K562 (cell line): ENCODE measurements at regions not wholly inside any gene's neighbourhood (a gene's known extent, or its start where the extent isn't known, plus 50 kb on each side); places are given as distances from the start of the nearest gene placed in this dataset.
A peak's percentile ranks its signal among the peaks of the same experiment; 100 is the strongest.

ENCODE experiments used
- CBFB ChIP-seq: sonication (generic); formaldehyde crosslinking; IDR thresholded peaks from 2 replicates; pipeline ENCODE4 v1.4.0; 2020; ENCODE audit warnings: mild to moderate bottlenecking, missing genetic modification reagents
- CSDE1 ChIP-seq, 2 experiments: fragments of 450-650 bp; IDR thresholded peaks; 2 replicates each; pipeline ENCODE4 v1.6.1; 2016; ENCODE audit warnings: mild to moderate bottlenecking in 1 of 2
- DNMT1 ChIP-seq: fragments of 450-650 bp; IDR thresholded peaks from 2 replicates; pipeline ENCODE4 v1.6.1; 2016; ENCODE audit warnings: antibody characterized with exemption, mild to moderate bottlenecking
- ERF ChIP-seq: fragments of 450-650 bp; formaldehyde crosslinking; IDR thresholded peaks from 2 replicates; pipeline ENCODE4 v1.4.0; 2020; ENCODE audit warnings: mild to moderate bottlenecking, mixed read lengths
- FOXA1 ChIP-seq: fragments of 450-650 bp; IDR thresholded peaks from 2 replicates; pipeline ENCODE4 v1.6.1; 2016; ENCODE audit warnings: mild to moderate bottlenecking, borderline replicate concordance
- IFI16 ChIP-seq: fragments of 250-450 bp; sonication (Bioruptor Pico); IDR thresholded peaks from 2 replicates; pipeline ENCODE4 v2.1.2; 2022; ENCODE audit warnings: mild to moderate bottlenecking, inconsistent platforms
- ILF3 ChIP-seq: fragments of 450-650 bp; IDR thresholded peaks from 2 replicates; pipeline ENCODE4 v1.6.1; 2018; ENCODE audit warnings: antibody characterized with exemption, mild to moderate bottlenecking, moderate library complexity, borderline replicate concordance
- IRF9 ChIP-seq: fragments of 450-650 bp; IDR thresholded peaks from 2 replicates; pipeline ENCODE4 v1.6.1; 2016; ENCODE audit warnings: missing biosample characterization, missing genetic modification characterization
- KHSRP ChIP-seq: fragments of 450-650 bp; IDR thresholded peaks from 2 replicates; pipeline ENCODE4 v1.6.1; 2017
- KLF13 ChIP-seq: fragments of 450-650 bp; IDR thresholded peaks from 2 replicates; pipeline ENCODE4 v1.6.1; 2016; ENCODE audit warnings: missing genetic modification characterization, low read depth, mild to moderate bottlenecking, missing compliant biosample characterization, moderate library complexity, borderline replicate concordance
- NFE2L1 ChIP-seq: fragments of 450-650 bp; IDR thresholded peaks from 2 replicates; pipeline ENCODE4 v1.6.1; 2016; ENCODE audit warnings: missing genetic modification characterization, low read depth, mild to moderate bottlenecking, missing compliant biosample characterization, moderate library complexity, borderline replicate concordance
- NONO ChIP-seq, 2 experiments: fragments of 200-400 bp in 1 of 2; fragments of 450-650 bp in 1 of 2; formaldehyde crosslinking in 1 of 2; IDR thresholded peaks; 2 replicates each; pipeline ENCODE4 v1.6.1; 2017; ENCODE audit warnings: low read depth in 2 of 2, mild to moderate bottlenecking in 2 of 2, moderate library complexity in 2 of 2, low read length in 1 of 2
- POLR2AphosphoS5 ChIP-seq: IDR thresholded peaks from 2 replicates; pipeline ENCODE4 v1.6.1; 2011; ENCODE audit warnings: mild to moderate bottlenecking, low read depth, low read length, moderate library complexity; ENCODE audit not compliant: control insufficient read depth, insufficient read depth
- PTBP1 ChIP-seq: fragments of 200-400 bp; formaldehyde crosslinking; IDR thresholded peaks from 2 replicates; pipeline ENCODE4 v1.6.1; 2017; ENCODE audit warnings: low read depth, low read length
- SMAD4 ChIP-seq: fragments of 250-450 bp; sonication (Bioruptor Pico); conservative IDR thresholded peaks from 2 replicates; pipeline ENCODE4 v1.8.0; 2021; ENCODE audit warnings: inconsistent platforms, mild to moderate bottlenecking, moderate library complexity
- SMC3 ChIP-seq: conservative IDR thresholded peaks from 2 replicates; pipeline ENCODE4 v1.6.1; 2011; ENCODE audit warnings: low read depth, low read length, improper control_type of control experiment; ENCODE audit not compliant: insufficient read depth
- SRF ChIP-seq, 2 experiments: fragments of 250-450, 450-650 bp in 1 of 2; sonication (Bioruptor Pico) in 1 of 2; sonication (generic) in 1 of 2; formaldehyde crosslinking; IDR thresholded peaks; 2 replicates each; pipeline versions ENCODE4 v1.5.0 to v1.5.1; 2020 to 2022; ENCODE audit warnings: mild to moderate bottlenecking in 1 of 2, missing genetic modification reagents in 1 of 2
- STAG1 ChIP-seq: sonication (generic); formaldehyde crosslinking; IDR thresholded peaks from 2 replicates; pipeline ENCODE4 v1.5.0; 2020; ENCODE audit warnings: missing genetic modification reagents, borderline replicate concordance
- TRIM28 ChIP-seq: fragments of 450-650 bp; IDR thresholded peaks from 2 replicates; pipeline ENCODE4 v1.6.1; 2017
- ZBTB1 ChIP-seq: sonication (generic); formaldehyde crosslinking; IDR thresholded peaks from 2 replicates; pipeline ENCODE4 v1.8.1; 2023; ENCODE audit warnings: missing genetic modification reagents, low read depth, mild to moderate bottlenecking, borderline replicate concordance
- ZNF140 ChIP-seq: fragments of 250-450 bp; sonication (Bioruptor Pico); IDR thresholded peaks from 2 replicates; pipeline ENCODE4 v1.8.0; 2021; ENCODE audit warnings: moderate library complexity, mild to moderate bottlenecking, inconsistent platforms
- ZNF324 ChIP-seq: fragments of 250-450 bp; sonication (Bioruptor Pico); IDR thresholded peaks from 2 replicates; pipeline ENCODE4 v1.4.0; 2020; ENCODE audit warnings: mild to moderate bottlenecking
- ZNF764 ChIP-seq: fragments of 250-450 bp; sonication (Bioruptor Pico); IDR thresholded peaks from 2 replicates; pipeline ENCODE4 v1.4.0; 2020; ENCODE audit warnings: low read depth, mild to moderate bottlenecking, moderate library complexity
- ZNF77 ChIP-seq: fragments of 250-450 bp; sonication (Bioruptor Pico); IDR thresholded peaks from 2 replicates; pipeline ENCODE4 v1.5.0; 2020
- ZZZ3 ChIP-seq: fragments of 450-650 bp; IDR thresholded peaks from 2 replicates; pipeline ENCODE4 v1.6.1; 2016; ENCODE audit warnings: antibody characterized with exemption, mild to moderate bottlenecking, moderate library complexity
- TF ChIP-seq, protein P1 (sequence below): sonication (generic); formaldehyde crosslinking; IDR thresholded peaks from 2 replicates; pipeline ENCODE4 v1.8.0; 2023; ENCODE audit warnings: mild to moderate bottlenecking, missing genetic modification reagents
- TF ChIP-seq, protein P2 (sequence below): fragments of 200-800 bp; sonication (Bioruptor generic); IDR thresholded peaks from 2 replicates; pipeline ENCODE4 v1.6.1; 2017; ENCODE audit warnings: missing genetic modification characterization, missing compliant biosample characterization

DNA sequence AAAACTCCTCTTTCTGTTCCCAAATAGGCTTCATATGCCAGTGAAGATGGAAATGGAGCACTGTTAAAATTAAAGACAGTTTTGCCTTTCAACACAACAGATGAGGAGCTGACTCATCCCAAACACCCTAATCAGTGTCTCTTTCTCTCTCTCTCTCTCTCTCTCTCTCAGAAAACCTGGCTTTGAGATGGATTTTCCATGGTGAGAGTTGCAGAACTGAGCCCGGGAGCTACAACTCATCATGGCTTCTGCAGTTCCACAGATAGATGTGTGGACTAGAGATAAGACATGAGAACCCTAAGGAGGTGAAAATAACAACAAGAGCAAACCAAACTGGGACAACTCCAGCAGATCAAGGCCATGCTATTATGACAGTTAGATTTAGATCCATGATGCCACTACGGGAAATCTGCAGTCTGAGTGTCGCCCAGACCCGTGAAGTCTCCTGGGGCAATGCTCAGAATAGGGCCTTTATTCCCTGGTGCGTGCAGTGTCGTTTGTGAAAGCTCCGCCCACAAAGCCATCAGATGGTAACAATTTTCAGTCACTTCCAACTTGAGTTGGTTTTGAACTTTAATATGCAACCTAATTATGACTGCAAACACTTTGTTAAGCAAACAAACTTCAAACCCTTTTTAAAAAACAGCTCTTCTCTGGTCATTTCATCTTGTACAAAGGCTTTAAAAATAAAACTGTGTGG is 338.2 kb upstream of the PREP start (continued):
- TF ChIP-seq ZBTB1 (CRISPR knock-in tag) (no peak), POLR2AphosphoS5 (no peak), ZNF764 (CRISPR knock-in tag) (no peak), ILF3 (no peak), IFI16 (no peak), SMC3 (no peak), SRF (CRISPR knock-in tag; IDR thresholded peaks at IDR 0.05) (no peak), TRIM28 (no peak), NONO (IDR thresholded peaks at IDR 0.05; ENCODE audit: low read depth in 2 of 2, low read length in 1 of 2) (no peak), ZZZ3 (no peak), NFE2L1 (no peak; the same call in 1 of the 2 replicates), ZNF140 (CRISPR knock-in tag) (no peak), KHSRP (no peak), DNMT1 (no peak), STAG1 (CRISPR knock-in tag) (no peak), ZNF324 (CRISPR knock-in tag) (no peak), CSDE1 (IDR thresholded peaks at IDR 0.05) (no peak), PTBP1 (no peak), SMAD4 (peak; percentile 55; the same call in 1 of the 2 replicates), FOXA1 (no peak), KLF13 (tag) (no peak), CBFB (CRISPR knock-in tag) (no peak), IRF9 (tag) (no peak), ZNF77 (no peak), ERF (CRISPR knock-in tag) (no peak)
- TF ChIP-seq, protein P1, sequence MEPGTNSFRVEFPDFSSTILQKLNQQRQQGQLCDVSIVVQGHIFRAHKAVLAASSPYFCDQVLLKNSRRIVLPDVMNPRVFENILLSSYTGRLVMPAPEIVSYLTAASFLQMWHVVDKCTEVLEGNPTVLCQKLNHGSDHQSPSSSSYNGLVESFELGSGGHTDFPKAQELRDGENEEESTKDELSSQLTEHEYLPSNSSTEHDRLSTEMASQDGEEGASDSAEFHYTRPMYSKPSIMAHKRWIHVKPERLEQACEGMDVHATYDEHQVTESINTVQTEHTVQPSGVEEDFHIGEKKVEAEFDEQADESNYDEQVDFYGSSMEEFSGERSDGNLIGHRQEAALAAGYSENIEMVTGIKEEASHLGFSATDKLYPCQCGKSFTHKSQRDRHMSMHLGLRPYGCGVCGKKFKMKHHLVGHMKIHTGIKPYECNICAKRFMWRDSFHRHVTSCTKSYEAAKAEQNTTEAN (CRISPR knock-in tag): no peak
- TF ChIP-seq, protein P2, sequence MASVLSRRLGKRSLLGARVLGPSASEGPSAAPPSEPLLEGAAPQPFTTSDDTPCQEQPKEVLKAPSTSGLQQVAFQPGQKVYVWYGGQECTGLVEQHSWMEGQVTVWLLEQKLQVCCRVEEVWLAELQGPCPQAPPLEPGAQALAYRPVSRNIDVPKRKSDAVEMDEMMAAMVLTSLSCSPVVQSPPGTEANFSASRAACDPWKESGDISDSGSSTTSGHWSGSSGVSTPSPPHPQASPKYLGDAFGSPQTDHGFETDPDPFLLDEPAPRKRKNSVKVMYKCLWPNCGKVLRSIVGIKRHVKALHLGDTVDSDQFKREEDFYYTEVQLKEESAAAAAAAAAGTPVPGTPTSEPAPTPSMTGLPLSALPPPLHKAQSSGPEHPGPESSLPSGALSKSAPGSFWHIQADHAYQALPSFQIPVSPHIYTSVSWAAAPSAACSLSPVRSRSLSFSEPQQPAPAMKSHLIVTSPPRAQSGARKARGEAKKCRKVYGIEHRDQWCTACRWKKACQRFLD (CRISPR knock-in tag): no peak; the same call in 1 of the 2 replicates
